ENCODE measurements at regions not wholly inside any gene's neighbourhood (a gene's known extent, or its start where the extent isn't known, plus 50 kb on each side); places are given as distances from the start of the nearest gene placed in this dataset.

- Mint-ChIP-seq H3K9me3 (ENCODE audit: insufficient read depth) (peaks cover 3% of the 10 kb centered on the region), H3K27ac (no peak overlapping the region), H3K4me1 (peaks cover 12% of the 10 kb centered on the region), H3K27me3 (peaks cover 24% of the 10 kb centered on the region), H3K4me3 (no peak overlapping the region)
- POLR2A ChIA-PET = no interaction called here
- Histone ChIP-seq H3K9ac (ENCODE audit: low read length) (no peak overlapping the region), H3K4me2 (replicated peaks; ENCODE audit: low read depth, low read length, poor library complexity, severe bottlenecking) (no peak overlapping the region), H3K9me3 (ENCODE audit: control extremely low read depth in 1 of 3, control insufficient read depth in 2 of 3, insufficient read depth in 1 of 3, low read length in 2 of 3) (no peaks in the 10 kb centered on the region), H3K4me3 (ENCODE audit: control extremely low read depth in 1 of 5, extremely low read depth in 1 of 5, insufficient read depth in 1 of 5, low read depth in 2 of 5, low read length in 4 of 5) (no peak overlapping the region), H4K20me1 (ENCODE audit: control insufficient read depth, insufficient read depth, low read length, poor library complexity, severe bottlenecking) (no peaks in the 10 kb centered on the region), H3K4me1 (ENCODE audit: control insufficient read depth in 2 of 2, insufficient read depth in 2 of 2, low read length in 2 of 2) (peaks cover 10 to 11% of the 10 kb centered on the region in 2 donors), H3K79me2 (ENCODE audit: control insufficient read depth, insufficient read depth, low read length) (no peaks in the 10 kb centered on the region), H3K27ac (ENCODE audit: low read length in 2 of 2) (no peak overlapping the region), H3K27me3 (replicated peaks in 1 of 4; ENCODE audit: control extremely low read depth in 1 of 4, control insufficient read depth in 3 of 4, insufficient read depth in 4 of 4, low read length in 3 of 4) (peaks cover 0 to 10% (median 2%) of the 10 kb centered on the region in 4 experiments), H3K36me3 (replicated peaks in 1 of 2; ENCODE audit: control extremely low read depth in 1 of 2, control insufficient read depth in 1 of 2, extremely low read depth in 1 of 2, insufficient read depth in 2 of 2, low read length in 1 of 2) (no peaks in the 10 kb centered on the region), H2AFZ (ENCODE audit: insufficient read depth, low read depth, low read length, poor library complexity, severe bottlenecking) (no peak overlapping the region)
- TF ChIP-seq CTCF (IDR thresholded peaks at IDR 0.05) (no peak), EZH2 (IDR thresholded peaks at IDR 0.05; ENCODE audit: borderline replicate concordance, insufficient read depth, low read depth, low read length, poor library complexity, severe bottlenecking) (no peak)
- DNase-seq (no peak), ATAC-seq (ENCODE audit: low read depth) (no peak)
- intact Hi-C loops (cut with micrococcal nuclease) = no loop called here
- CTCF ChIA-PET = interaction anchor here (1.0 to 3.4 kb wide), 3 partner anchors 25 to 118 kb away, joined by 3 to 13 read pairs (median 5); no protein-coding TSS in a partner anchor
- no CpG with 5 or more reads among the region's 2 CpGs for WGBS (ENCODE audit: insufficient coverage)
Measured at GRCh38 chr9:107223381-107223780, 59.7 kb upstream of the RAD23B start.

GRCh38 chr9:107224252-107224651 lies 58.8 kb upstream of the RAD23B start:
- DNase-seq = no peak
- CTCF ChIA-PET = interaction anchor here (1.0 to 3.4 kb wide), 2 partner anchors 87 to 117 kb away, joined by 3 to 13 read pairs; no protein-coding TSS in a partner anchor
- POLR2A ChIA-PET = interaction anchor here (0.6 kb wide), 1 partner anchor 78 kb away, joined by 4 read pairs; no protein-coding TSS in a partner anchor

More at GRCh38 chr9:107224252-107224651, 58.8 kb upstream of the RAD23B start:
- Mint-ChIP-seq H3K4me1 (peaks cover 4% of the 10 kb centered on the region), H3K9me3 (ENCODE audit: insufficient read depth) (no peaks in the 10 kb centered on the region), H3K27me3 (peaks cover 31% of the 10 kb centered on the region), H3K4me3 (no peak overlapping the region), H3K27ac (no peak overlapping the region)
- peaks cover 0 to 14% (median 2%) of the 10 kb centered on the region in 4 experiments for H3K27me3 ChIP-seq (replicated peaks in 1 of 4; ENCODE audit: control extremely low read depth in 1 of 4, control insufficient read depth in 3 of 4, insufficient read depth in 4 of 4, low read length in 3 of 4)
- TF ChIP-seq EZH2 (IDR thresholded peaks at IDR 0.05; ENCODE audit: borderline replicate concordance, insufficient read depth, low read depth, low read length, poor library complexity, severe bottlenecking) (no peak), CTCF (IDR thresholded peaks at IDR 0.05) (no peak)
- intact Hi-C loops (cut with micrococcal nuclease) = no loop called here
- no peaks in the 10 kb centered on the region for H3K79me2 ChIP-seq (ENCODE audit: control insufficient read depth, insufficient read depth, low read length)
- no peak for ATAC-seq (ENCODE audit: low read depth)
- no peak overlapping the region for H2AFZ ChIP-seq (ENCODE audit: insufficient read depth, low read depth, low read length, poor library complexity, severe bottlenecking)
- no peaks in the 10 kb centered on the region for H3K36me3 ChIP-seq (replicated peaks in 1 of 2; ENCODE audit: control extremely low read depth in 1 of 2, control insufficient read depth in 1 of 2, extremely low read depth in 1 of 2, insufficient read depth in 2 of 2, low read length in 1 of 2)
- peaks cover 1 to 2% of the 10 kb centered on the region in 2 donors for H3K4me1 ChIP-seq (ENCODE audit: control insufficient read depth in 2 of 2, insufficient read depth in 2 of 2, low read length in 2 of 2)
- no peak overlapping the region for H3K9ac ChIP-seq (ENCODE audit: low read length)
- no peak overlapping the region for H3K27ac ChIP-seq (ENCODE audit: low read length in 2 of 2)
- H4K20me1 ChIP-seq (ENCODE audit: control insufficient read depth, insufficient read depth, low read length, poor library complexity, severe bottlenecking) = no peaks in the 10 kb centered on the region
- no CpG with 5 or more reads among the region's 2 CpGs for WGBS (ENCODE audit: insufficient coverage)
- no peak overlapping the region for H3K4me2 ChIP-seq (replicated peaks; ENCODE audit: low read depth, low read length, poor library complexity, severe bottlenecking)
- no peaks in the 10 kb centered on the region for H3K9me3 ChIP-seq (ENCODE audit: control extremely low read depth in 1 of 3, control insufficient read depth in 2 of 3, insufficient read depth in 1 of 3, low read length in 2 of 3)
- H3K4me3 ChIP-seq (ENCODE audit: control extremely low read depth in 1 of 5, extremely low read depth in 1 of 5, insufficient read depth in 1 of 5, low read depth in 2 of 5, low read length in 4 of 5) = no peak overlapping the region
